ENCODE measurements at regions not wholly inside any gene's neighbourhood (a gene's known extent, or its start where the extent isn't known, plus 50 kb on each side); places are given as distances from the start of the nearest gene placed in this dataset.

- TF ChIP-seq EZH2phosphoT487 (IDR thresholded peaks at IDR 0.05; ENCODE audit: borderline replicate concordance, low read length) (no peak), EZH2 (IDR thresholded peaks at IDR 0.05; ENCODE audit: low read length, unreplicated experiment) (no peak)
- TF ChIP-seq, protein P1, sequence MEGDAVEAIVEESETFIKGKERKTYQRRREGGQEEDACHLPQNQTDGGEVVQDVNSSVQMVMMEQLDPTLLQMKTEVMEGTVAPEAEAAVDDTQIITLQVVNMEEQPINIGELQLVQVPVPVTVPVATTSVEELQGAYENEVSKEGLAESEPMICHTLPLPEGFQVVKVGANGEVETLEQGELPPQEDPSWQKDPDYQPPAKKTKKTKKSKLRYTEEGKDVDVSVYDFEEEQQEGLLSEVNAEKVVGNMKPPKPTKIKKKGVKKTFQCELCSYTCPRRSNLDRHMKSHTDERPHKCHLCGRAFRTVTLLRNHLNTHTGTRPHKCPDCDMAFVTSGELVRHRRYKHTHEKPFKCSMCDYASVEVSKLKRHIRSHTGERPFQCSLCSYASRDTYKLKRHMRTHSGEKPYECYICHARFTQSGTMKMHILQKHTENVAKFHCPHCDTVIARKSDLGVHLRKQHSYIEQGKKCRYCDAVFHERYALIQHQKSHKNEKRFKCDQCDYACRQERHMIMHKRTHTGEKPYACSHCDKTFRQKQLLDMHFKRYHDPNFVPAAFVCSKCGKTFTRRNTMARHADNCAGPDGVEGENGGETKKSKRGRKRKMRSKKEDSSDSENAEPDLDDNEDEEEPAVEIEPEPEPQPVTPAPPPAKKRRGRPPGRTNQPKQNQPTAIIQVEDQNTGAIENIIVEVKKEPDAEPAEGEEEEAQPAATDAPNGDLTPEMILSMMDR (conservative IDR thresholded peaks at IDR 0.05; ENCODE audit: low read depth, low read length) = no peak
- peaks cover 9% of the 10 kb centered on the region for H3K9me3 ChIP-seq (ENCODE audit: low read length)
- no peaks in the 10 kb centered on the region for H3K27me3 ChIP-seq (ENCODE audit: low read length)
- no peaks in the 10 kb centered on the region for H3K4me1 ChIP-seq (ENCODE audit: insufficient read depth, low read length)
- H3K4me3 ChIP-seq (ENCODE audit: low read length) = no peak overlapping the region
- H3K4me2 ChIP-seq (ENCODE audit: low read length) = no peak overlapping the region
- no peaks in the 10 kb centered on the region for H3F3A ChIP-seq (ENCODE audit: low read length, unreplicated experiment)
- H3K79me2 ChIP-seq (ENCODE audit: low read length) = no peaks in the 10 kb centered on the region
- no peaks in the 10 kb centered on the region for H3K36me3 ChIP-seq (ENCODE audit: low read depth, low read length)
- DNase-seq = no peak
- H3K9me2 ChIP-seq (replicated peaks; ENCODE audit: low read length) = no peaks in the 10 kb centered on the region
- no TSS peak for BruUV-seq (replicated peaks)
- H3K27ac ChIP-seq (ENCODE audit: low read length) = no peak overlapping the region
- intact Hi-C loops (cut with micrococcal nuclease) = no loop called here
- H2AFZ ChIP-seq (ENCODE audit: low read length) = no peak overlapping the region
- ChIA-PET POLR2A (ENCODE audit: unreplicated experiment) (no interaction called here), CTCF (no interaction called here)
- ATAC-seq = no peak
- H3K9ac ChIP-seq (ENCODE audit: low read length) = no peak overlapping the region
- H4K20me1 ChIP-seq (ENCODE audit: low read length) = no peaks in the 10 kb centered on the region
These were observed 749.7 kb downstream of the MAFB start for GRCh38 chr20:39939241-39939865.

GRCh38 chr20:39936401-39936800 lies 752.6 kb downstream of the MAFB start:
- POLR2A ChIA-PET (ENCODE audit: unreplicated experiment) = no interaction called here
- intact Hi-C loops (cut with micrococcal nuclease) = no loop called here
- ATAC-seq = no peak

GRCh38 chr20:39935901-39936300 lies 753.1 kb downstream of the MAFB start:
- H3K9ac ChIP-seq (ENCODE audit: low read length) = no peak overlapping the region
- H3F3A ChIP-seq (ENCODE audit: low read length, unreplicated experiment) = no peaks in the 10 kb centered on the region
- H3K9me2 ChIP-seq (replicated peaks; ENCODE audit: low read length) = no peaks in the 10 kb centered on the region
- H4K20me1 ChIP-seq (ENCODE audit: low read length) = no peaks in the 10 kb centered on the region
- CTCF ChIA-PET = no interaction called here
- no peaks in the 10 kb centered on the region for H3K36me3 ChIP-seq (ENCODE audit: low read depth, low read length)
- no peak for ATAC-seq
- POLR2A ChIA-PET (ENCODE audit: unreplicated experiment) = no interaction called here
- no peaks in the 10 kb centered on the region for H3K27me3 ChIP-seq (ENCODE audit: low read length)
- H3K9me3 ChIP-seq (ENCODE audit: low read length) = peaks cover 10% of the 10 kb centered on the region; the same call in 1 of the 2 replicates
- H3K4me3 ChIP-seq (ENCODE audit: low read length) = no peak overlapping the region
- no TSS peak for BruUV-seq (replicated peaks)
- H3K4me1 ChIP-seq (ENCODE audit: insufficient read depth, low read length) = no peaks in the 10 kb centered on the region
- H3K4me2 ChIP-seq (ENCODE audit: low read length) = no peak overlapping the region
- no peak overlapping the region for H3K27ac ChIP-seq (ENCODE audit: low read length)
- intact Hi-C loops (cut with micrococcal nuclease) = no loop called here
- TF ChIP-seq, protein P1 (conservative IDR thresholded peaks at IDR 0.05; ENCODE audit: low read depth, low read length) = no peak
- TF ChIP-seq EZH2 (IDR thresholded peaks at IDR 0.05; ENCODE audit: low read length, unreplicated experiment) = no peak
- TF ChIP-seq EZH2phosphoT487 (IDR thresholded peaks at IDR 0.05; ENCODE audit: borderline replicate concordance, low read length) = no peak
- no peak for DNase-seq
- H2AFZ ChIP-seq (ENCODE audit: low read length) = no peak overlapping the region
- H3K79me2 ChIP-seq (ENCODE audit: low read length) = no peaks in the 10 kb centered on the region

More at GRCh38 chr20:39936401-39936800, 752.6 kb downstream of the MAFB start:
- H3K27me3 ChIP-seq (ENCODE audit: low read length) = no peaks in the 10 kb centered on the region
- H3K4me2 ChIP-seq (ENCODE audit: low read length) = no peak overlapping the region
- no peak overlapping the region for H2AFZ ChIP-seq (ENCODE audit: low read length)
- no peak for DNase-seq
- H3K27ac ChIP-seq (ENCODE audit: low read length) = no peak overlapping the region
- CTCF ChIA-PET = no interaction called here
- H3K9ac ChIP-seq (ENCODE audit: low read length) = no peak overlapping the region
- H4K20me1 ChIP-seq (ENCODE audit: low read length) = no peaks in the 10 kb centered on the region
- peaks cover 6% of the 10 kb centered on the region; the same call in 1 of the 2 replicates for H3K9me3 ChIP-seq (ENCODE audit: low read length)
- no peaks in the 10 kb centered on the region for H3F3A ChIP-seq (ENCODE audit: low read length, unreplicated experiment)
- H3K4me1 ChIP-seq (ENCODE audit: insufficient read depth, low read length) = no peaks in the 10 kb centered on the region
- H3K9me2 ChIP-seq (replicated peaks; ENCODE audit: low read length) = no peaks in the 10 kb centered on the region
- H3K4me3 ChIP-seq (ENCODE audit: low read length) = no peak overlapping the region
- H3K36me3 ChIP-seq (ENCODE audit: low read depth, low read length) = no peaks in the 10 kb centered on the region
- no TSS peak for BruUV-seq (replicated peaks)
- TF ChIP-seq EZH2 (IDR thresholded peaks at IDR 0.05; ENCODE audit: low read length, unreplicated experiment) (no peak), EZH2phosphoT487 (IDR thresholded peaks at IDR 0.05; ENCODE audit: borderline replicate concordance, low read length) (no peak)
- TF ChIP-seq, protein P1 (conservative IDR thresholded peaks at IDR 0.05; ENCODE audit: low read depth, low read length) = no peak
- no peaks in the 10 kb centered on the region for H3K79me2 ChIP-seq (ENCODE audit: low read length)
